H1 (cell line): ENCODE measurements at regions not wholly inside any gene's neighbourhood (a gene's known extent, or its start where the extent isn't known, plus 50 kb on each side); places are given as distances from the start of the nearest gene placed in this dataset.

ENCODE experiments used
- CTCF ChIA-PET: fragments of 300-600 bp; sonication (Branson Sonifier 250); formaldehyde crosslinking; loops from one replicate; lab custom pipeline; 2021; ENCODE audit not compliant: partially characterized antibody; lab: Charles Lee
- POLR2A ChIA-PET: fragments of 300-600 bp; sonication (Branson Sonifier 250); formaldehyde crosslinking; loops from one replicate; lab custom pipeline; 2021; ENCODE audit warnings: inconsistent platforms; ENCODE audit not compliant: partially characterized antibody; lab: Charles Lee
- DNase-seq, 2 experiments: peaks; one replicate each; pipeline versions ENCODE4 v3.0.0 to v3.0.0-alpha.2; 2010 to 2022; ENCODE audit warnings: low spot score in 2 of 2, low read depth in 1 of 2, mixed read lengths in 1 of 2
- FAIRE-seq: peaks from 2 replicates; lab custom pipeline; 2011; peaks lifted over from hg19 to GRCh38; lab: Jason Lieb, UNC
- H2AFZ ChIP-seq: 2 replicates; pipeline ENCODE4 v1.8.1; 2012; ENCODE audit warnings: low read length, inconsistent platforms
- H2AK5ac ChIP-seq: 2 replicates; pipeline ENCODE4 v1.6.1; 2013; ENCODE audit warnings: low read depth, low read length
- H2BK120ac ChIP-seq: replicated peaks from 2 replicates; pipeline ENCODE3; 2013; ENCODE audit warnings: low read depth, low read length, inconsistent platforms
- H2BK12ac ChIP-seq: 2 replicates; pipeline ENCODE4 v1.6.1; 2013; ENCODE audit warnings: low read depth, low read length
- H2BK15ac ChIP-seq: 2 replicates; pipeline ENCODE4 v1.6.1; 2013; ENCODE audit warnings: low read length
- H2BK20ac ChIP-seq: 2 replicates; pipeline ENCODE4 v1.6.1; 2013; ENCODE audit warnings: low read length
- H2BK5ac ChIP-seq: 2 replicates; pipeline ENCODE4 v1.6.1; 2013; ENCODE audit warnings: low read depth, low read length
- H3K14ac ChIP-seq: 2 replicates; pipeline ENCODE4 v1.6.1; 2013; ENCODE audit warnings: inconsistent platforms; ENCODE audit not compliant: insufficient read length
- H3K18ac ChIP-seq: 2 replicates; pipeline ENCODE4 v1.6.1; 2013; ENCODE audit warnings: low read length; ENCODE audit errors: extremely low read depth
- H3K23ac ChIP-seq: 2 replicates; pipeline ENCODE4 v1.6.1; 2013; ENCODE audit warnings: inconsistent platforms; ENCODE audit not compliant: insufficient read length
- H3K23me2 ChIP-seq: 2 replicates; pipeline ENCODE4 v1.6.1; 2013; ENCODE audit warnings: low read depth, low read length
- H3K27ac ChIP-seq: 2 replicates; pipeline ENCODE4 v1.6.1; 2011; ENCODE audit warnings: low read depth, low read length, inconsistent platforms
- H3K27me3 ChIP-seq, 4 experiments: replicated peaks in 1 of 4; 1 replicate in 1 of 4; 2 replicates in 3 of 4; pipeline versions ENCODE4 v1.6.1 to v1.8.1; 2011 to 2013; ENCODE audit warnings: low read length in 3 of 4, mild to moderate bottlenecking in 3 of 4, inconsistent platforms in 2 of 4, mixed read lengths in 2 of 4, moderate library complexity in 1 of 4; ENCODE audit not compliant: control insufficient read depth in 3 of 4, insufficient read depth in 3 of 4; ENCODE audit errors: extremely low read depth in 1 of 4
- H3K36me3 ChIP-seq, 4 experiments: 2 replicates each; pipeline versions ENCODE4 v1.6.1 to v1.8.1; 2011 to 2013; ENCODE audit warnings: mild to moderate bottlenecking in 4 of 4, low read length in 3 of 4, moderate library complexity in 2 of 4, control low read depth in 1 of 4, inconsistent platforms in 1 of 4; ENCODE audit not compliant: insufficient read depth in 4 of 4, control insufficient read depth in 2 of 4
- H3K4ac ChIP-seq: replicated peaks from 2 replicates; pipeline ENCODE3; 2013; ENCODE audit warnings: low read length, low read depth, mixed read lengths, inconsistent platforms; ENCODE audit not compliant: insufficient read length
- H3K4me1 ChIP-seq, 4 experiments: replicated peaks in 1 of 4; 1 replicate in 1 of 4; 2 replicates in 3 of 4; pipeline versions ENCODE4 v1.6.1 to v1.8.1; 2011 to 2013; ENCODE audit warnings: low read length in 3 of 4, inconsistent platforms in 2 of 4, mixed read lengths in 1 of 4; ENCODE audit not compliant: insufficient read depth in 4 of 4, control insufficient read depth in 3 of 4
- H3K4me2 ChIP-seq, 2 experiments: 2 replicates each; pipeline versions ENCODE4 v1.6.1 to v1.8.1; 2011 to 2013; ENCODE audit warnings: low read depth in 2 of 2, low read length in 2 of 2, control low read depth in 1 of 2, inconsistent platforms in 1 of 2, mild to moderate bottlenecking in 1 of 2; ENCODE audit not compliant: insufficient read depth in 1 of 2
- H3K4me3 ChIP-seq, 4 experiments: fragments of 200-600, 300-600 bp in 1 of 4; sonication (generic), shearing (Covaris generic), sonication (Bioruptor Twin) in 1 of 4; 2 replicates each; pipeline versions ENCODE4 v1.5.1 to v1.8.1; 2011 to 2016; ENCODE audit warnings: low read length in 4 of 4, low read depth in 3 of 4, control low read depth in 2 of 4, inconsistent platforms in 2 of 4, mild to moderate bottlenecking in 2 of 4, mixed read lengths in 1 of 4, moderate library complexity in 1 of 4; ENCODE audit not compliant: insufficient read depth in 2 of 4; ENCODE audit errors: extremely low read depth in 1 of 4
- H3K56ac ChIP-seq: replicated peaks from 2 replicates; pipeline ENCODE3; 2013; ENCODE audit warnings: low read depth, mild to moderate bottlenecking, mixed read lengths, low read length, inconsistent platforms; ENCODE audit not compliant: insufficient read length
- H3K79me1 ChIP-seq: 2 replicates; pipeline ENCODE4 v1.6.1; 2013; ENCODE audit warnings: low read depth, low read length, control low read depth
- H3K79me2 ChIP-seq, 2 experiments: 2 replicates each; pipeline versions ENCODE4 v1.6.1 to v1.8.1; 2012 to 2013; ENCODE audit warnings: low read length in 2 of 2, mild to moderate bottlenecking in 2 of 2, inconsistent platforms in 1 of 2; ENCODE audit not compliant: insufficient read depth in 2 of 2, control insufficient read depth in 1 of 2
- H3K9ac ChIP-seq, 4 experiments: replicated peaks in 1 of 4; 1 replicate in 1 of 4; 2 replicates in 3 of 4; pipeline versions ENCODE4 v1.6.1 to v1.8.1; 2011 to 2013; ENCODE audit warnings: low read depth in 3 of 4, low read length in 3 of 4, control low read depth in 2 of 4, mild to moderate bottlenecking in 2 of 4, moderate library complexity in 2 of 4, inconsistent platforms in 1 of 4; ENCODE audit errors: extremely low read depth in 1 of 4
- H3K9me3 ChIP-seq, 2 experiments: 2 replicates each; pipeline versions ENCODE4 v1.6.1 to v1.8.1; 2012 to 2013; ENCODE audit warnings: mild to moderate bottlenecking in 2 of 2, moderate library complexity in 2 of 2, control low read depth in 1 of 2, inconsistent platforms in 1 of 2, low read depth in 1 of 2, low read length in 1 of 2, mixed read lengths in 1 of 2; ENCODE audit not compliant: insufficient read depth in 2 of 2
- H4K20me1 ChIP-seq, 2 experiments: replicated peaks in 1 of 2; 2 replicates each; pipeline versions ENCODE3 to v1.8.1; 2011 to 2013; ENCODE audit warnings: inconsistent platforms in 2 of 2, low read length in 2 of 2, mild to moderate bottlenecking in 1 of 2; ENCODE audit not compliant: insufficient read depth in 2 of 2, control insufficient read depth in 1 of 2
- H4K5ac ChIP-seq: 2 replicates; pipeline ENCODE4 v1.6.1; 2013; ENCODE audit warnings: low read length, low read depth, mixed read lengths, inconsistent platforms; ENCODE audit not compliant: insufficient read length
- H4K8ac ChIP-seq: 2 replicates; pipeline ENCODE4 v1.8.0; 2013; ENCODE audit warnings: mild to moderate bottlenecking, moderate library complexity, low read length, inconsistent platforms; ENCODE audit not compliant: insufficient read depth; ENCODE audit errors: extremely low read depth
- H4K91ac ChIP-seq: replicated peaks from 2 replicates; pipeline ENCODE3; 2013; ENCODE audit warnings: low read length, mixed read lengths, inconsistent platforms; ENCODE audit not compliant: insufficient read length
- CTBP2 ChIP-seq: IDR thresholded peaks from 2 replicates; pipeline ENCODE4 v1.7.0; 2011; ENCODE audit warnings: borderline replicate concordance, mild to moderate bottlenecking, moderate library complexity, mixed read lengths, low read length; ENCODE audit not compliant: insufficient read depth, insufficient read length
- SIN3A ChIP-seq, 2 experiments: IDR thresholded peaks in 1 of 2; conservative IDR thresholded peaks in 1 of 2; 2 replicates each; pipeline ENCODE4 v1.6.1; 2011 to 2012; ENCODE audit warnings: low read length in 2 of 2, improper control_type of control experiment in 1 of 2, low read depth in 1 of 2, mild to moderate bottlenecking in 1 of 2
- SP4 ChIP-seq: IDR thresholded peaks from 2 replicates; pipeline ENCODE4 v1.6.1; 2012; ENCODE audit warnings: low read length, inconsistent platforms
- SUZ12 ChIP-seq: fragments of 200-600 bp; sonication (generic); IDR thresholded peaks from 2 replicates; pipeline ENCODE4 v1.6.1; 2012; ENCODE audit warnings: mild to moderate bottlenecking, inconsistent platforms, low read length, moderate library complexity, mixed read lengths
- WGBS, 2 experiments: shearing (Covaris generic) in 1 of 2; methylation state at CpG; one replicate each; pipeline versions ENCODE4 v1.1.6 to v1.1.7; 2013 to 2015; ENCODE audit warnings: low lambda C conversion rate in 2 of 2, mixed read lengths in 2 of 2, inconsistent platforms in 1 of 2, low coverage in 1 of 2, missing lambda C conversion rate in 1 of 2; ENCODE audit not compliant: insufficient replicate concordance in 2 of 2, insufficient coverage in 1 of 2, insufficient read length in 1 of 2; ENCODE audit errors: extremely low coverage in 1 of 2, missing lambda C conversion rate in 1 of 2; 5-methylcytosine and 5-hydroxymethylcytosine counted together
- TF ChIP-seq, protein P1 (sequence below), 3 experiments: IDR thresholded peaks; 1 replicate in 2 of 3; 2 replicates in 1 of 3; pipeline versions ENCODE4 v1.5.1 to v1.6.1; 2011; ENCODE audit warnings: low read length in 3 of 3, mild to moderate bottlenecking in 3 of 3, inconsistent platforms in 2 of 3, low read depth in 1 of 3, moderate library complexity in 1 of 3; ENCODE audit not compliant: insufficient read depth in 1 of 3; ENCODE audit errors: control extremely low read depth in 1 of 3

DNA sequence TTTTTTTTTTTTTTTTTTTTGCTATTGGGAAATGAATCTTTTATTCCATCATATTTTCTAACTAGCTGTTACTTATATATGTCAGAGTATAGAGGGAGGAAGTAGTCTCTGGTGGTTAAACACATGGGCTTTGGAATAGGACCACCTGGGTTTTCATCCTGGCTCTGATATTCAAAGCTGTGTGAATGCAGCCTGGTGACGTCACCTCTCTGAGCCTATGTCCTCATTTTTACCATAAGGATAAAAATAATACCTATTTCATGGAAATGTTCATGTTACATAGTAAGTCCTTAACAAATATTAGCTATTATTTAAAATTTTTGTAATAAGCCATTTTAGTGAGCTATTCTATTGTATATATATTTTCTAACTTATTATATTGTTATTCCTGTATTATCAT lies 58.8 kb upstream of the TOX2 start:
- Histone ChIP-seq H2BK5ac (no peak overlapping the region), H2BK12ac (no peak overlapping the region), H3K56ac (no peak overlapping the region), H3K79me1 (no peaks in the 10 kb centered on the region), H3K23ac (no peak overlapping the region), H3K4me1 (no peaks in the 10 kb centered on the region), H3K14ac (no peak overlapping the region), H4K91ac (no peak overlapping the region), H4K5ac (no peak overlapping the region), H2BK120ac (no peak overlapping the region), H2BK15ac (no peak overlapping the region), H2AK5ac (no peak overlapping the region), H3K9me3 (no peaks in the 10 kb centered on the region), H3K4me2 (no peak overlapping the region), H3K4ac (no peak overlapping the region), H3K27ac (no peak overlapping the region), H3K36me3 (no peaks in the 10 kb centered on the region), H4K8ac (no peak overlapping the region), H3K23me2 (no peaks in the 10 kb centered on the region), H3K18ac (no peak overlapping the region), H4K20me1 (no peaks in the 10 kb centered on the region), H3K4me3 (no peak overlapping the region), H3K9ac (no peak overlapping the region), H2AFZ (no peak overlapping the region), H3K27me3 (no peaks in the 10 kb centered on the region), H3K79me2 (no peaks in the 10 kb centered on the region), H2BK20ac (no peak overlapping the region)
- POLR2A ChIA-PET, result no interaction called here
- no peak for FAIRE-seq
- CTCF ChIA-PET, result interaction anchor here (0.6 to 2.8 kb wide), 2 partner anchors 16 to 238 kb away, joined by 3 to 13 read pairs; no protein-coding TSS in a partner anchor
- 95% methylated on average over 1 of the region's 1 CpG; no CpG with 5 or more reads in 1 of the 2 experiments for WGBS, 2 experiments
- TF ChIP-seq CTBP2 (no peak), SP4 (no peak), SUZ12 (no peak), SIN3A (conservative IDR thresholded peaks at IDR 0.05 in 1 of 2, IDR thresholded peaks at IDR 0.05 in 1 of 2; ENCODE audit: low read depth in 1 of 2, low read length in 2 of 2) (no peak)
- TF ChIP-seq, protein P1, sequence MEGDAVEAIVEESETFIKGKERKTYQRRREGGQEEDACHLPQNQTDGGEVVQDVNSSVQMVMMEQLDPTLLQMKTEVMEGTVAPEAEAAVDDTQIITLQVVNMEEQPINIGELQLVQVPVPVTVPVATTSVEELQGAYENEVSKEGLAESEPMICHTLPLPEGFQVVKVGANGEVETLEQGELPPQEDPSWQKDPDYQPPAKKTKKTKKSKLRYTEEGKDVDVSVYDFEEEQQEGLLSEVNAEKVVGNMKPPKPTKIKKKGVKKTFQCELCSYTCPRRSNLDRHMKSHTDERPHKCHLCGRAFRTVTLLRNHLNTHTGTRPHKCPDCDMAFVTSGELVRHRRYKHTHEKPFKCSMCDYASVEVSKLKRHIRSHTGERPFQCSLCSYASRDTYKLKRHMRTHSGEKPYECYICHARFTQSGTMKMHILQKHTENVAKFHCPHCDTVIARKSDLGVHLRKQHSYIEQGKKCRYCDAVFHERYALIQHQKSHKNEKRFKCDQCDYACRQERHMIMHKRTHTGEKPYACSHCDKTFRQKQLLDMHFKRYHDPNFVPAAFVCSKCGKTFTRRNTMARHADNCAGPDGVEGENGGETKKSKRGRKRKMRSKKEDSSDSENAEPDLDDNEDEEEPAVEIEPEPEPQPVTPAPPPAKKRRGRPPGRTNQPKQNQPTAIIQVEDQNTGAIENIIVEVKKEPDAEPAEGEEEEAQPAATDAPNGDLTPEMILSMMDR (IDR thresholded peaks at IDR 0.05; ENCODE audit: control extremely low read depth in 1 of 3, insufficient read depth in 1 of 3, low read depth in 1 of 3, low read length in 3 of 3), result no peak
- no peak for DNase-seq
